Activated CD8-positive, alpha-beta T cell treated with anti-CD3 and anti-CD28 coated beads for 36 hours (primary cell): ENCODE measurements at regions not wholly inside any gene's neighbourhood (a gene's known extent, or its start where the extent isn't known, plus 50 kb on each side); places are given as distances from the start of the nearest gene placed in this dataset.
"Not testable (repeated sequence)": the region's sequence is repeated elsewhere in the genome, so short reads cannot be mapped to it uniquely, and the experiment has no call there.

ENCODE experiments used
- ATAC-seq: fragments of 200-7000 bp; cut with Tn5 transposase; one replicate; pipeline ENCODE4 v1.10.0; 2021; ENCODE audit warnings: mild to moderate bottlenecking, moderate library complexity
- CTCF ChIA-PET: fragments of 350-600 bp; sonication (Branson Sonifier 250); formaldehyde crosslinking; loops from one replicate; lab custom pipeline; 2021; ENCODE audit warnings: antibody characterized with exemption; lab: Charles Lee
- POLR2A ChIA-PET: fragments of 350-600 bp; sonication (Branson Sonifier 250); formaldehyde crosslinking; loops from one replicate; lab custom pipeline; 2021; ENCODE audit warnings: antibody characterized with exemption; lab: Charles Lee
- DNase-seq: peaks from one replicate; pipeline ENCODE4 v3.0.0-alpha.2; 2020
- H3K27ac Mint-ChIP-seq: one replicate; pipeline ENCODE4 v1.8.0; 2021; ENCODE audit warnings: mild to moderate bottlenecking, mixed read lengths
- H3K27me3 Mint-ChIP-seq: one replicate; pipeline ENCODE4 v1.8.0; 2021; ENCODE audit warnings: mixed read lengths
- H3K36me3 Mint-ChIP-seq: one replicate; pipeline ENCODE4 v1.8.0; 2021; ENCODE audit warnings: low read depth, mixed read lengths
- H3K4me1 Mint-ChIP-seq: one replicate; pipeline ENCODE4 v1.8.0; 2021; ENCODE audit warnings: low read depth, mixed read lengths
- H3K4me3 Mint-ChIP-seq: one replicate; pipeline ENCODE4 v1.8.0; 2021; ENCODE audit warnings: mild to moderate bottlenecking, moderate library complexity, mixed read lengths
- H3K9me3 Mint-ChIP-seq: one replicate; pipeline ENCODE4 v1.8.0; 2021; ENCODE audit warnings: mixed read lengths
- intact Hi-C: fragments of 100-400 bp; cut with micrococcal nuclease; formaldehyde crosslinking; loops from one replicate; pipeline ENCODE4 v1.10.0; 2022
- TF ChIP-seq, protein P1 (sequence below): fragments of 200-600 bp; IDR thresholded peaks from one replicate; pipeline ENCODE4 v1.8.0; 2022; ENCODE audit warnings: antibody characterized with exemption, mild to moderate bottlenecking

DNA sequence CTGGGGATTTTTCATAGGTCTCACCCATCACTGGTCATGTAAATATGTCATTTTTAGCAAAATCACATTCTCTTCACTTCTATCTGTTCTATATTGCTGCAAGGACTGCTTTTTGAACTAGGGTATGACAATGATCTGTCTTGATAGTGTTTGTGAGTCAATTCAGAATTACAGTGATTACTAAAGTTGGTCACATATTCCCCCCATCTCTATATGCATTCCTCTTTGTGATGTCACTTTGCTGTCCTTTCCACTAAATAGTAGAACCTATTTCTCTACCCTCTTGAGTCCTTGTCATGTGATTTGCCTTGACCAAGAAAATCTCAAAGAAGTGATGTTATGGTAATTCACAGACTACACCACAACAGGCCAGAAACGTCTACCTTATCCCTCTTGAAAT is 243.9 kb downstream of the NPIPA8 start:
- H3K9me3 Mint-ChIP-seq, DNase-seq, H3K4me3 Mint-ChIP-seq, intact Hi-C loops, ATAC-seq, H3K27ac Mint-ChIP-seq, H3K27me3 Mint-ChIP-seq, H3K36me3 Mint-ChIP-seq, CTCF ChIA-PET, H3K4me1 Mint-ChIP-seq, POLR2A ChIA-PET: not testable (repeated sequence)

DNA sequence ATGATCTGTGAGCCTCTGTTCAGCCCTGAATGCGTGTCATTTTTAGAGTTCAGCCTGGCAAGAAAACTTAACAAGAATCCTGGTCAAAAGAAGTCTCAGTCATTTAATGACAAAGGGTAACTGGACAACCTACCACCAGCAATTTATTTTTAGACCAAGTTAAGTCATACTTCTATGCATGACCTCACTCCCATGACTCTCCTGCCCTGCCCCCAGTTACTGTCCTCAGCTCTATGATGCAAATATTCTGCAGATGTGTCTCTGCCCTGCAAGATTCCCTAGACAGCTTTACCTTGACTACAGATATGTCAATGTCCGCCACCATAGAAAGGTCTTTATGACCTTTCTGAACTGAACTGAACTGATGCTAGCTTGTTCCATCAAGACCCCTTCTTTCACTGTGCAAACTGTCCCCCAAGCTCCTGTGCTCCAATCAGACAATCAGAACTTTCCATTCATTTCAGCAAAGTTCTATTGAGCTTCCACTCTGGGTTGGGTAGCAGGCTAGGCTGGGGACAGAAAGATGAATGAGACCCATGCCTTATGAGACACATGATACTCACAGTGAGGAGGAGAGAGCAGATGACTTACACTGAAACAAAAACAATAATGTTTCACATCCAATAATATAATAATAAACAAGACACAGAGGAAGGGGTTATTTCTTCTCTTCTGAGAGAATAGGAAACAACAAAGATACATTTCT is 255.7 kb downstream of the NPIPA8 start:
- H3K27me3 Mint-ChIP-seq, ATAC-seq, H3K9me3 Mint-ChIP-seq, DNase-seq, CTCF ChIA-PET, intact Hi-C loops, H3K27ac Mint-ChIP-seq, POLR2A ChIA-PET, H3K4me3 Mint-ChIP-seq, H3K36me3 Mint-ChIP-seq, H3K4me1 Mint-ChIP-seq: not testable (repeated sequence)

DNA sequence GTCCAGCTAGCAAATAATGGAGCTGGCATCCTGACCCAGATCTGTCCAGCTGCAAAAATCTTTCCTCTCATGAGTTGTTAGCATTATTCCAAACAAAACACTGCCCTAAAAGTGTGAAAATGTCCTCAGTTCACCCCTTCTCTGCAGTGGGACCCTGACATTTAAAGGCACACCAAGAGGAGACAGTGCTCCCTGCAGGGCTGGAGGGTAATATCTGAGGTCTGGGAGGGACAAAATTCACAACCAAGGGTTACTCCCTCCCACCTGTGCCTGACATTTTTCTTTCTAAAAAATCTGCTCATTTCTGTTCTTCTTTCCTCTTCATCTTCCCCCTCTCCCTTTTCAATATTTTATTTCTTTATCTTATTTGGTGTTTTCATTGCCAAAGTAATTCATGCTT is 258.6 kb downstream of the NPIPA8 start:
- ATAC-seq, H3K27ac Mint-ChIP-seq, DNase-seq, H3K4me3 Mint-ChIP-seq, H3K4me1 Mint-ChIP-seq, CTCF ChIA-PET, intact Hi-C loops, H3K27me3 Mint-ChIP-seq, H3K36me3 Mint-ChIP-seq, POLR2A ChIA-PET, H3K9me3 Mint-ChIP-seq: not testable (repeated sequence)

DNA sequence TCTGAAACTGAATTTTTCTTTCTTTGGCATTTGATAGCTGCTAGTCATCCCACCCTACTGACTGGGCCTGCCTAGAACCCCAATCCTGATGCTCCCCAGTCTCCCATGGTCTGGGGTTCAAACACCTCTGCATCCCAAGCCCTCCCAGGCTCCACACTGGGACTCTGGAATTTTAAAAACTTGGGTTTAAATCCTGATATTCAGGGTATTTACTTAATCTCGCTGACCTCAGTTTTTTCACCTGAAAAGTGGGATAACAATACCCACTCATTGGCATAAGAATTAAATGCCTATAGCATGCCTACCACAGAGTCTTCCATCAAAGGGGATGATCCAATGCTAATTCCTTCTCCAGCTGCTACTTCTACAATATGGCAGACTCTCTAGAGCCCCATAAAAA is 264.4 kb downstream of the NPIPA8 start:
- Mint-ChIP-seq H3K27ac (no peak overlapping the region), H3K4me1 (no peaks in the 10 kb centered on the region), H3K9me3 (no peaks in the 10 kb centered on the region), H3K36me3 (no peaks in the 10 kb centered on the region), H3K27me3 (peaks cover 1% of the 10 kb centered on the region), H3K4me3 (no peak overlapping the region)
- intact Hi-C loops = no loop called here
- ATAC-seq (no peak), DNase-seq (no peak)
- TF ChIP-seq, protein P1, sequence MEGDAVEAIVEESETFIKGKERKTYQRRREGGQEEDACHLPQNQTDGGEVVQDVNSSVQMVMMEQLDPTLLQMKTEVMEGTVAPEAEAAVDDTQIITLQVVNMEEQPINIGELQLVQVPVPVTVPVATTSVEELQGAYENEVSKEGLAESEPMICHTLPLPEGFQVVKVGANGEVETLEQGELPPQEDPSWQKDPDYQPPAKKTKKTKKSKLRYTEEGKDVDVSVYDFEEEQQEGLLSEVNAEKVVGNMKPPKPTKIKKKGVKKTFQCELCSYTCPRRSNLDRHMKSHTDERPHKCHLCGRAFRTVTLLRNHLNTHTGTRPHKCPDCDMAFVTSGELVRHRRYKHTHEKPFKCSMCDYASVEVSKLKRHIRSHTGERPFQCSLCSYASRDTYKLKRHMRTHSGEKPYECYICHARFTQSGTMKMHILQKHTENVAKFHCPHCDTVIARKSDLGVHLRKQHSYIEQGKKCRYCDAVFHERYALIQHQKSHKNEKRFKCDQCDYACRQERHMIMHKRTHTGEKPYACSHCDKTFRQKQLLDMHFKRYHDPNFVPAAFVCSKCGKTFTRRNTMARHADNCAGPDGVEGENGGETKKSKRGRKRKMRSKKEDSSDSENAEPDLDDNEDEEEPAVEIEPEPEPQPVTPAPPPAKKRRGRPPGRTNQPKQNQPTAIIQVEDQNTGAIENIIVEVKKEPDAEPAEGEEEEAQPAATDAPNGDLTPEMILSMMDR = no peak
- ChIA-PET POLR2A (no interaction called here), CTCF (no interaction called here)

DNA sequence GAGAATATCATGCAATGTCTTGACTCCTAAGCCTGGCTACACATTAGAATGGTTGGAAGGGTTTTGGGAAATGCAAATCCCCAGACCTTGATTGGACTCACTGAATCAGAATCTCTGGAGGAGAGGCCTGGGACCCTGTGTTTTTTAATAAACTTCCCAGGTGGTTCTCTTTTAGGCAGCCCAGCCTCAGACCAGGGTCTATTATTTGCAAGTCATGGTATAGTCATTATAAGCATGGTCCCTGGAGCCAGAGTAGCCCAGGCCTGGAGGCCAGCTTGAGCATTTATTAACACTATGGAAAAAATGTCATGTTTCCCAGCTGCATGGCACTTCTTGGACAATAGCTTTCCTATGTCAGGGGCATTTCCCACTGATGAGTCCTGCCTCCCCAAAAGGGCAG is 266.9 kb downstream of the NPIPA8 start:
- ChIA-PET CTCF (no interaction called here), POLR2A (no interaction called here)
- Mint-ChIP-seq H3K4me3 (no peak overlapping the region), H3K27me3 (peaks cover 1% of the 10 kb centered on the region), H3K27ac (no peak overlapping the region), H3K36me3 (no peaks in the 10 kb centered on the region), H3K9me3 (no peaks in the 10 kb centered on the region), H3K4me1 (no peaks in the 10 kb centered on the region)
- intact Hi-C loops = no loop called here
- TF ChIP-seq, protein P1 = no peak
- DNase-seq (no peak), ATAC-seq (no peak)

DNA sequence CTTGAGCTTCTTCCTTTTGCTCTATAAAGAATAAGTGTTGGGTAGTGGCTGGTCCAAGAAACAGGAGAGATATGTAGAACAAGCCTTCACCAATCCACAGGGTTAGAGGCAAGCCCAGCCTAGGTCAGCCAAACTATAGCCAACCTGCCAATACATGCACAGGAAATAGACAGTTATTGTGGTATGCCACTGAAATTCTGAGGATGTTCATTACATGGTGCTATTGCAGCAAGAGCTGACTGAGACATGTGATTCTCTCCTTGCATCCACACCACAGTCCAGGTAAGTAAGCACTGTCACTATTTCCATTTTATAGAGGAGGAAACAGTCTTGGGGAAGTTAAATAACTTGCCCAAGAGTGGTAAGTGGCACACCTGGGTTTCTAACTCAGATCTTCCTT is 268.1 kb downstream of the NPIPA8 start:
- Mint-ChIP-seq H3K27ac (no peak overlapping the region), H3K27me3 (peaks cover 4% of the 10 kb centered on the region), H3K4me1 (no peaks in the 10 kb centered on the region), H3K4me3 (no peak overlapping the region), H3K36me3 (no peaks in the 10 kb centered on the region), H3K9me3 (no peaks in the 10 kb centered on the region)
- ATAC-seq = no peak
- CTCF ChIA-PET = no interaction called here
- intact Hi-C loops = no loop called here
- TF ChIP-seq, protein P1 = no peak
- POLR2A ChIA-PET = no interaction called here
- DNase-seq = no peak
